Keratinocyte (primary cell): ENCODE measurements at regions not wholly inside any gene's neighbourhood (a gene's known extent, or its start where the extent isn't known, plus 50 kb on each side); places are given as distances from the start of the nearest gene placed in this dataset.

Experiments
- CTCF ChIP-seq, 3 experiments: IDR thresholded peaks in 1 of 3; conservative IDR thresholded peaks in 1 of 3; optimal IDR thresholded peaks in 1 of 3; 2 replicates in 2 of 3; 3 replicates in 1 of 3; pipeline versions ENCODE3 to v1.5.1; 2011; ENCODE audit warnings: low read length in 3 of 3, mild to moderate bottlenecking in 3 of 3, moderate library complexity in 2 of 3, control low read depth in 1 of 3, inconsistent platforms in 1 of 3; ENCODE audit not compliant: insufficient read depth in 2 of 3; ENCODE audit errors: extremely low read depth in 1 of 3
- EZH2 ChIP-seq: IDR thresholded peaks from one replicate; pipeline ENCODE4 v1.6.1; 2012; ENCODE audit warnings: inconsistent platforms, mild to moderate bottlenecking, low read length, moderate library complexity

GRCh38 chr10:78921895-78922294 is 146.9 kb upstream of the ZMIZ1 start:
- TF ChIP-seq CTCF (optimal IDR thresholded peaks at IDR 0.05 in 1 of 3, IDR thresholded peaks at IDR 0.05 in 1 of 3, conservative IDR thresholded peaks at IDR 0.05 in 1 of 3; ENCODE audit: extremely low read depth in 1 of 3, insufficient read depth in 2 of 3, low read length in 3 of 3) (no peak), EZH2 (no peak)
